ENCODE measurements at regions not wholly inside any gene's neighbourhood (a gene's known extent, or its start where the extent isn't known, plus 50 kb on each side); places are given as distances from the start of the nearest gene placed in this dataset.

- no peak for FAIRE-seq
- TF ChIP-seq POLR2A (IDR thresholded peaks at IDR 0.05; ENCODE audit: low read depth, low read length) = no peak
- no peak for DNase-seq (ENCODE audit: insufficient read length, low spot score)
Observed at GRCh38 chr3:176403531-176403930, 793.8 kb downstream of the TBL1XR1 start.

GRCh38 chr3:176401211-176401610, 796.1 kb downstream of the TBL1XR1 start:
- FAIRE-seq = no peak
- no peak for TF ChIP-seq POLR2A (IDR thresholded peaks at IDR 0.05; ENCODE audit: low read depth, low read length)

GRCh38 chr3:176399193-176399592, 798.1 kb downstream of the TBL1XR1 start:
- FAIRE-seq (no peak), DNase-seq (ENCODE audit: insufficient read length, low spot score) (no peak)
- TF ChIP-seq POLR2A (IDR thresholded peaks at IDR 0.05; ENCODE audit: low read depth, low read length) = no peak

More at GRCh38 chr3:176401211-176401610, 796.1 kb downstream of the TBL1XR1 start:
- no peak for DNase-seq (ENCODE audit: insufficient read length, low spot score)

GRCh38 chr3:176395240-176395639, 802.0 kb downstream of the TBL1XR1 start:
- no peak for TF ChIP-seq POLR2A (IDR thresholded peaks at IDR 0.05; ENCODE audit: low read depth, low read length)
- FAIRE-seq = no peak
- DNase-seq (ENCODE audit: insufficient read length, low spot score) = no peak

- FAIRE-seq (no peak), DNase-seq (ENCODE audit: insufficient read length, low spot score) (no peak)
- no peak for TF ChIP-seq POLR2A (IDR thresholded peaks at IDR 0.05; ENCODE audit: low read depth, low read length)
Observed at GRCh38 chr3:176378789-176379188, 818.5 kb downstream of the TBL1XR1 start.

GRCh38 chr3:176376531-176376930, 820.8 kb downstream of the TBL1XR1 start:
- DNase-seq (ENCODE audit: insufficient read length, low spot score) (no peak), FAIRE-seq (no peak)
- TF ChIP-seq POLR2A (IDR thresholded peaks at IDR 0.05; ENCODE audit: low read depth, low read length) = no peak

GRCh38 chr3:176375519-176375918, 821.8 kb downstream of the TBL1XR1 start:
- TF ChIP-seq POLR2A (IDR thresholded peaks at IDR 0.05; ENCODE audit: low read depth, low read length) = no peak
- DNase-seq (ENCODE audit: insufficient read length, low spot score) (no peak), FAIRE-seq (no peak)

- TF ChIP-seq POLR2A (IDR thresholded peaks at IDR 0.05; ENCODE audit: low read depth, low read length) = no peak
- DNase-seq (ENCODE audit: insufficient read length, low spot score) = no peak
- FAIRE-seq = no peak
Observed at GRCh38 chr3:176362191-176362731, 835.0 kb downstream of the TBL1XR1 start.

- DNase-seq (ENCODE audit: insufficient read length, low spot score) = no peak
- no peak for FAIRE-seq
- TF ChIP-seq POLR2A (IDR thresholded peaks at IDR 0.05; ENCODE audit: low read depth, low read length) = no peak
Observed at GRCh38 chr3:176359211-176359610, 838.1 kb downstream of the TBL1XR1 start.

GRCh38 chr3:176357891-176358290, 839.4 kb downstream of the TBL1XR1 start:
- FAIRE-seq (no peak), DNase-seq (ENCODE audit: insufficient read length, low spot score) (no peak)
- no peak for TF ChIP-seq POLR2A (IDR thresholded peaks at IDR 0.05; ENCODE audit: low read depth, low read length)

GRCh38 chr3:176354843-176355242, 842.4 kb downstream of the TBL1XR1 start:
- DNase-seq (ENCODE audit: insufficient read length, low spot score) (no peak), FAIRE-seq (no peak)
- TF ChIP-seq POLR2A (IDR thresholded peaks at IDR 0.05; ENCODE audit: low read depth, low read length) = no peak

GRCh38 chr3:176352716-176353334, 844.5 kb downstream of the TBL1XR1 start:
- DNase-seq (ENCODE audit: insufficient read length, low spot score) = no peak
- TF ChIP-seq POLR2A (IDR thresholded peaks at IDR 0.05; ENCODE audit: low read depth, low read length) = no peak
- FAIRE-seq = no peak

GRCh38 chr3:176351408-176351807, 845.9 kb downstream of the TBL1XR1 start:
- no peak for TF ChIP-seq POLR2A (IDR thresholded peaks at IDR 0.05; ENCODE audit: low read depth, low read length)
- no peak for DNase-seq (ENCODE audit: insufficient read length, low spot score)
- FAIRE-seq = no peak

GRCh38 chr3:176349706-176350105, 847.6 kb downstream of the TBL1XR1 start:
- TF ChIP-seq POLR2A (IDR thresholded peaks at IDR 0.05; ENCODE audit: low read depth, low read length) = no peak
- FAIRE-seq = no peak
- DNase-seq (ENCODE audit: insufficient read length, low spot score) = no peak

GRCh38 chr3:176347424-176348146, 849.7 kb downstream of the TBL1XR1 start:
- FAIRE-seq = no peak
- no peak for DNase-seq (ENCODE audit: insufficient read length, low spot score)
- no peak for TF ChIP-seq POLR2A (IDR thresholded peaks at IDR 0.05; ENCODE audit: low read depth, low read length)

All from H54 (cell line).